SJCRH30 (cell line): ENCODE measurements at regions not wholly inside any gene's neighbourhood (a gene's known extent, or its start where the extent isn't known, plus 50 kb on each side); places are given as distances from the start of the nearest gene placed in this dataset.
"Not testable (repeated sequence)": the region's sequence is repeated elsewhere in the genome, so short reads cannot be mapped to it uniquely, and the experiment has no call there.

ENCODE experiments used
- DNase-seq, 2 experiments: peaks; one replicate each; pipeline ENCODE4 v3.0.0-alpha.2; 2015 to 2020
- H3K27ac ChIP-seq: fragments of 250-450 bp; sonication (Bioruptor Pico); 2 replicates; pipeline ENCODE4 v1.5.1; 2020; ENCODE audit warnings: mild to moderate bottlenecking, moderate library complexity
- H3K27me3 ChIP-seq: fragments of 250-450 bp; sonication (Bioruptor Pico); 2 replicates; pipeline ENCODE4 v1.5.1; 2020; ENCODE audit warnings: mild to moderate bottlenecking, moderate library complexity
- H3K36me3 ChIP-seq: fragments of 250-450 bp; sonication (Bioruptor Pico); 2 replicates; pipeline ENCODE4 v1.5.1; 2020; ENCODE audit warnings: mild to moderate bottlenecking, moderate library complexity
- H3K4me1 ChIP-seq: fragments of 250-450 bp; sonication (Bioruptor Pico); 2 replicates; pipeline ENCODE4 v1.5.1; 2020; ENCODE audit warnings: mild to moderate bottlenecking, moderate library complexity
- H3K4me3 ChIP-seq: fragments of 250-450 bp; sonication (Bioruptor Pico); 2 replicates; pipeline ENCODE4 v1.5.1; 2020; ENCODE audit warnings: mild to moderate bottlenecking, moderate library complexity
- H3K9me3 ChIP-seq: fragments of 250-450 bp; sonication (Bioruptor Pico); replicated peaks from 2 replicates; pipeline ENCODE4 v1.5.1; 2020; ENCODE audit warnings: mild to moderate bottlenecking, moderate library complexity

- DNase-seq: no peak
- no peaks in the 10 kb centered on the region for H3K36me3 ChIP-seq
- H3K27ac ChIP-seq: no peak overlapping the region
- H3K4me3 ChIP-seq: no peak overlapping the region
- peaks cover 7% of the 10 kb centered on the region; the same call in 1 of the 2 replicates for H3K27me3 ChIP-seq
- no peaks in the 10 kb centered on the region for H3K4me1 ChIP-seq
- H3K9me3 ChIP-seq: peaks cover 4% of the 10 kb centered on the region; the same call in 1 of the 2 replicates
Observed at GRCh38 chr7:106365252-106366005, 80.6 kb upstream of the NAMPT start.

- not testable (repeated sequence) for H3K27ac ChIP-seq, H3K36me3 ChIP-seq, H3K4me3 ChIP-seq, H3K4me1 ChIP-seq, DNase-seq, H3K9me3 ChIP-seq, H3K27me3 ChIP-seq
Observed at GRCh38 chr7:106362507-106362906, 77.7 kb upstream of the NAMPT start.

- DNase-seq: no peak
- no peak overlapping the region for H3K4me3 ChIP-seq
- no peaks in the 10 kb centered on the region for H3K9me3 ChIP-seq
- H3K36me3 ChIP-seq: no peaks in the 10 kb centered on the region
- no peaks in the 10 kb centered on the region for H3K4me1 ChIP-seq
- no peaks in the 10 kb centered on the region for H3K27me3 ChIP-seq
- no peak overlapping the region for H3K27ac ChIP-seq
Observed at GRCh38 chr7:106358103-106358663, 73.4 kb upstream of the NAMPT start.

GRCh38 chr7:106357675-106358074, 72.9 kb upstream of the NAMPT start:
- no peaks in the 10 kb centered on the region for H3K9me3 ChIP-seq
- H3K27ac ChIP-seq: no peak overlapping the region
- no peak for DNase-seq
- no peak overlapping the region for H3K4me3 ChIP-seq
- H3K36me3 ChIP-seq: no peaks in the 10 kb centered on the region
- H3K27me3 ChIP-seq: no peaks in the 10 kb centered on the region
- no peaks in the 10 kb centered on the region for H3K4me1 ChIP-seq

- no peak overlapping the region for H3K27ac ChIP-seq
- no peaks in the 10 kb centered on the region for H3K36me3 ChIP-seq
- no peaks in the 10 kb centered on the region for H3K27me3 ChIP-seq
- H3K9me3 ChIP-seq: no peaks in the 10 kb centered on the region
- peak in 1 of 2 experiments; percentile 8 for DNase-seq
- H3K4me1 ChIP-seq: no peaks in the 10 kb centered on the region
- H3K4me3 ChIP-seq: no peak overlapping the region
Observed at GRCh38 chr7:106354822-106355221, 70.0 kb upstream of the NAMPT start.

GRCh38 chr7:106353944-106354343, 69.2 kb upstream of the NAMPT start:
- no peaks in the 10 kb centered on the region for H3K27me3 ChIP-seq
- H3K9me3 ChIP-seq: no peaks in the 10 kb centered on the region
- H3K36me3 ChIP-seq: no peaks in the 10 kb centered on the region
- no peaks in the 10 kb centered on the region for H3K4me1 ChIP-seq
- H3K27ac ChIP-seq: no peak overlapping the region
- no peak overlapping the region for H3K4me3 ChIP-seq
- no peak for DNase-seq

GRCh38 chr7:106348231-106348630, 63.4 kb upstream of the NAMPT start:
- Histone ChIP-seq H3K27me3 (no peaks in the 10 kb centered on the region), H3K4me1 (no peaks in the 10 kb centered on the region), H3K9me3 (0 out of 2 replicates have a peak, but pooled peaks cover 3% of the 10 kb centered on the region), H3K4me3 (no peak overlapping the region), H3K36me3 (no peaks in the 10 kb centered on the region), H3K27ac (no peak overlapping the region)
- no peak for DNase-seq

GRCh38 chr7:106347229-106347833, 62.5 kb upstream of the NAMPT start:
- no peak overlapping the region for H3K4me3 ChIP-seq
- no peaks in the 10 kb centered on the region for H3K36me3 ChIP-seq
- H3K27ac ChIP-seq: no peak overlapping the region
- no peaks in the 10 kb centered on the region for H3K27me3 ChIP-seq
- H3K4me1 ChIP-seq: no peaks in the 10 kb centered on the region
- no peak for DNase-seq
- 0 out of 2 replicates have a peak, but pooled peaks cover 3% of the 10 kb centered on the region for H3K9me3 ChIP-seq

- no peak overlapping the region for H3K4me3 ChIP-seq
- H3K27ac ChIP-seq: no peak overlapping the region
- H3K27me3 ChIP-seq: no peaks in the 10 kb centered on the region
- no peaks in the 10 kb centered on the region for H3K4me1 ChIP-seq
- peak in 1 of 2 experiments; percentile 3 for DNase-seq
- 0 out of 2 replicates have a peak, but pooled peaks cover 3% of the 10 kb centered on the region for H3K9me3 ChIP-seq
- no peaks in the 10 kb centered on the region for H3K36me3 ChIP-seq
Observed at GRCh38 chr7:106346678-106347217, 62.0 kb upstream of the NAMPT start.

GRCh38 chr7:106346167-106346677, 61.4 kb upstream of the NAMPT start:
- H3K36me3 ChIP-seq: no peaks in the 10 kb centered on the region
- no peak for DNase-seq
- no peaks in the 10 kb centered on the region for H3K27me3 ChIP-seq
- H3K9me3 ChIP-seq: 0 out of 2 replicates have a peak, but pooled peaks cover 3% of the 10 kb centered on the region
- no peak overlapping the region for H3K4me3 ChIP-seq
- H3K4me1 ChIP-seq: no peaks in the 10 kb centered on the region
- no peak overlapping the region for H3K27ac ChIP-seq

- Histone ChIP-seq H3K27me3 (no peaks in the 10 kb centered on the region), H3K36me3 (no peaks in the 10 kb centered on the region), H3K27ac (no peak overlapping the region), H3K4me3 (no peak overlapping the region), H3K9me3 (0 out of 2 replicates have a peak, but pooled peaks cover 3% of the 10 kb centered on the region), H3K4me1 (no peaks in the 10 kb centered on the region)
- no peak for DNase-seq
Observed at GRCh38 chr7:106345421-106346166, 60.8 kb upstream of the NAMPT start.

GRCh38 chr7:106344861-106345260, 60.1 kb upstream of the NAMPT start:
- Histone ChIP-seq H3K9me3 (0 out of 2 replicates have a peak, but pooled peaks cover 3% of the 10 kb centered on the region), H3K27me3 (no peaks in the 10 kb centered on the region), H3K4me3 (no peak overlapping the region), H3K27ac (no peak overlapping the region), H3K36me3 (no peaks in the 10 kb centered on the region), H3K4me1 (no peaks in the 10 kb centered on the region)
- no peak for DNase-seq

- Histone ChIP-seq H3K9me3 (0 out of 2 replicates have a peak, but pooled peaks cover 3% of the 10 kb centered on the region), H3K4me3 (no peak overlapping the region), H3K36me3 (no peaks in the 10 kb centered on the region), H3K27ac (no peak overlapping the region), H3K4me1 (no peaks in the 10 kb centered on the region), H3K27me3 (no peaks in the 10 kb centered on the region)
- DNase-seq: no peak
Observed at GRCh38 chr7:106344211-106344610, 59.4 kb upstream of the NAMPT start.

- not testable (repeated sequence) for H3K27ac ChIP-seq, H3K36me3 ChIP-seq, H3K27me3 ChIP-seq, DNase-seq, H3K4me3 ChIP-seq, H3K4me1 ChIP-seq
- H3K9me3 ChIP-seq: peaks cover 13% of the 10 kb centered on the region
Observed at GRCh38 chr7:106342049-106342448, 57.3 kb upstream of the NAMPT start.
